DOHH2 (cell line): ENCODE measurements at regions not wholly inside any gene's neighbourhood (a gene's known extent, or its start where the extent isn't known, plus 50 kb on each side); places are given as distances from the start of the nearest gene placed in this dataset.

Source experiments
- CTCF ChIP-seq: fragments of 200-600 bp; sonication (generic); IDR thresholded peaks from one replicate; pipeline ENCODE4 v1.5.1; 2014; ENCODE audit warnings: antibody characterized with exemption, mild to moderate bottlenecking, low read depth, low read length; ENCODE audit not compliant: poor library complexity, severe bottlenecking
- EZH2phosphoT487 ChIP-seq: fragments of 200-600 bp; sonication (generic); IDR thresholded peaks from 2 replicates; pipeline ENCODE4 v1.6.1; 2017; ENCODE audit warnings: borderline replicate concordance, mild to moderate bottlenecking, antibody characterized with exemption, low read length, moderate library complexity, mixed read lengths

GRCh38 chr3:72519946-72520604, 328.2 kb downstream of the SHQ1 start:
- no peak for TF ChIP-seq CTCF
- no peak for TF ChIP-seq EZH2phosphoT487
